ENCODE measurements at regions not wholly inside any gene's neighbourhood (a gene's known extent, or its start where the extent isn't known, plus 50 kb on each side); places are given as distances from the start of the nearest gene placed in this dataset.
"Not testable (repeated sequence)": the region's sequence is repeated elsewhere in the genome, so short reads cannot be mapped to it uniquely, and the experiment has no call there.

- Histone ChIP-seq H3K9me3 (ENCODE audit: control insufficient read depth in 2 of 2, low read length in 2 of 2) (no peaks in the 10 kb centered on the region), H3K27me3 (ENCODE audit: control insufficient read depth in 2 of 2, insufficient read depth in 2 of 2, low read length in 2 of 2) (no peaks in the 10 kb centered on the region), H3K4me1 (ENCODE audit: control insufficient read depth in 2 of 2, insufficient read depth in 2 of 2, low read length in 2 of 2) (no peaks in the 10 kb centered on the region), H3K36me3 (ENCODE audit: control insufficient read depth in 2 of 2, insufficient read depth in 2 of 2, low read length in 2 of 2) (no peaks in the 10 kb centered on the region), H3K4me3 (ENCODE audit: low read length in 2 of 2) (no peak overlapping the region), H3K27ac (ENCODE audit: low read depth in 2 of 2, low read length in 2 of 2) (no peak overlapping the region), H3K9ac (ENCODE audit: low read depth in 1 of 2, low read length in 2 of 2) (no peak overlapping the region)
These were observed 385.6 kb downstream of the IRS2 start for GRCh38 chr13:109400624-109401257.

GRCh38 chr13:109400209-109400608 is 386.2 kb downstream of the IRS2 start:
- H3K9me3 ChIP-seq (ENCODE audit: control insufficient read depth in 2 of 2, low read length in 2 of 2): no peaks in the 10 kb centered on the region
- no peak overlapping the region for H3K9ac ChIP-seq (ENCODE audit: low read depth in 1 of 2, low read length in 2 of 2)
- no peak overlapping the region for H3K4me3 ChIP-seq (ENCODE audit: low read length in 2 of 2)
- H3K36me3 ChIP-seq (ENCODE audit: control insufficient read depth in 2 of 2, insufficient read depth in 2 of 2, low read length in 2 of 2): no peaks in the 10 kb centered on the region
- H3K27me3 ChIP-seq (ENCODE audit: control insufficient read depth in 2 of 2, insufficient read depth in 2 of 2, low read length in 2 of 2): no peaks in the 10 kb centered on the region
- H3K4me1 ChIP-seq (ENCODE audit: control insufficient read depth in 2 of 2, insufficient read depth in 2 of 2, low read length in 2 of 2): no peaks in the 10 kb centered on the region
- H3K27ac ChIP-seq (ENCODE audit: low read depth in 2 of 2, low read length in 2 of 2): no peak overlapping the region

GRCh38 chr13:109398071-109398470 is 388.3 kb downstream of the IRS2 start:
- H3K36me3 ChIP-seq (ENCODE audit: control insufficient read depth in 2 of 2, insufficient read depth in 2 of 2, low read length in 2 of 2); H3K9me3 ChIP-seq (ENCODE audit: control insufficient read depth in 2 of 2, low read length in 2 of 2); H3K27me3 ChIP-seq (ENCODE audit: control insufficient read depth in 2 of 2, insufficient read depth in 2 of 2, low read length in 2 of 2); H3K9ac ChIP-seq (ENCODE audit: low read depth in 1 of 2, low read length in 2 of 2); H3K4me1 ChIP-seq (ENCODE audit: control insufficient read depth in 2 of 2, insufficient read depth in 2 of 2, low read length in 2 of 2); H3K4me3 ChIP-seq (ENCODE audit: low read length in 2 of 2); H3K27ac ChIP-seq (ENCODE audit: low read depth in 2 of 2, low read length in 2 of 2): not testable (repeated sequence)

GRCh38 chr13:109397285-109397684 is 389.1 kb downstream of the IRS2 start:
- Histone ChIP-seq H3K27ac (ENCODE audit: low read depth in 2 of 2, low read length in 2 of 2) (no peak overlapping the region), H3K4me1 (ENCODE audit: control insufficient read depth in 2 of 2, insufficient read depth in 2 of 2, low read length in 2 of 2) (no peaks in the 10 kb centered on the region), H3K9me3 (ENCODE audit: control insufficient read depth in 2 of 2, low read length in 2 of 2) (no peaks in the 10 kb centered on the region), H3K36me3 (ENCODE audit: control insufficient read depth in 2 of 2, insufficient read depth in 2 of 2, low read length in 2 of 2) (no peaks in the 10 kb centered on the region), H3K9ac (ENCODE audit: low read depth in 1 of 2, low read length in 2 of 2) (no peak overlapping the region), H3K27me3 (ENCODE audit: control insufficient read depth in 2 of 2, insufficient read depth in 2 of 2, low read length in 2 of 2) (no peaks in the 10 kb centered on the region), H3K4me3 (ENCODE audit: low read length in 2 of 2) (no peak overlapping the region)

- no peak overlapping the region for H3K27ac ChIP-seq (ENCODE audit: low read depth in 2 of 2, low read length in 2 of 2)
- H3K27me3 ChIP-seq (ENCODE audit: control insufficient read depth in 2 of 2, insufficient read depth in 2 of 2, low read length in 2 of 2): no peaks in the 10 kb centered on the region
- no peak overlapping the region for H3K9ac ChIP-seq (ENCODE audit: low read depth in 1 of 2, low read length in 2 of 2)
- no peaks in the 10 kb centered on the region for H3K4me1 ChIP-seq (ENCODE audit: control insufficient read depth in 2 of 2, insufficient read depth in 2 of 2, low read length in 2 of 2)
- H3K36me3 ChIP-seq (ENCODE audit: control insufficient read depth in 2 of 2, insufficient read depth in 2 of 2, low read length in 2 of 2): no peaks in the 10 kb centered on the region
- H3K4me3 ChIP-seq (ENCODE audit: low read length in 2 of 2): no peak overlapping the region
- H3K9me3 ChIP-seq (ENCODE audit: control insufficient read depth in 2 of 2, low read length in 2 of 2): no peaks in the 10 kb centered on the region
These were observed 390.1 kb downstream of the IRS2 start for GRCh38 chr13:109396266-109396665.

- H3K4me3 ChIP-seq (ENCODE audit: low read length in 2 of 2): no peak overlapping the region
- no peaks in the 10 kb centered on the region for H3K9me3 ChIP-seq (ENCODE audit: control insufficient read depth in 2 of 2, low read length in 2 of 2)
- no peaks in the 10 kb centered on the region for H3K4me1 ChIP-seq (ENCODE audit: control insufficient read depth in 2 of 2, insufficient read depth in 2 of 2, low read length in 2 of 2)
- no peaks in the 10 kb centered on the region for H3K27me3 ChIP-seq (ENCODE audit: control insufficient read depth in 2 of 2, insufficient read depth in 2 of 2, low read length in 2 of 2)
- H3K36me3 ChIP-seq (ENCODE audit: control insufficient read depth in 2 of 2, insufficient read depth in 2 of 2, low read length in 2 of 2): no peaks in the 10 kb centered on the region
- H3K27ac ChIP-seq (ENCODE audit: low read depth in 2 of 2, low read length in 2 of 2): no peak overlapping the region
- no peak overlapping the region for H3K9ac ChIP-seq (ENCODE audit: low read depth in 1 of 2, low read length in 2 of 2)
These were observed 391.4 kb downstream of the IRS2 start for GRCh38 chr13:109395014-109395413.

GRCh38 chr13:109394311-109394988 is 391.9 kb downstream of the IRS2 start:
- Histone ChIP-seq H3K4me3 (ENCODE audit: low read length in 2 of 2) (no peak overlapping the region), H3K36me3 (ENCODE audit: control insufficient read depth in 2 of 2, insufficient read depth in 2 of 2, low read length in 2 of 2) (no peaks in the 10 kb centered on the region), H3K27me3 (ENCODE audit: control insufficient read depth in 2 of 2, insufficient read depth in 2 of 2, low read length in 2 of 2) (no peaks in the 10 kb centered on the region), H3K9me3 (ENCODE audit: control insufficient read depth in 2 of 2, low read length in 2 of 2) (no peaks in the 10 kb centered on the region), H3K27ac (ENCODE audit: low read depth in 2 of 2, low read length in 2 of 2) (no peak overlapping the region), H3K4me1 (ENCODE audit: control insufficient read depth in 2 of 2, insufficient read depth in 2 of 2, low read length in 2 of 2) (no peaks in the 10 kb centered on the region), H3K9ac (ENCODE audit: low read depth in 1 of 2, low read length in 2 of 2) (no peak overlapping the region)

GRCh38 chr13:109393045-109393444 is 393.3 kb downstream of the IRS2 start:
- H3K4me1 ChIP-seq (ENCODE audit: control insufficient read depth in 2 of 2, insufficient read depth in 2 of 2, low read length in 2 of 2): no peaks in the 10 kb centered on the region
- H3K27ac ChIP-seq (ENCODE audit: low read depth in 2 of 2, low read length in 2 of 2): no peak overlapping the region
- no peaks in the 10 kb centered on the region for H3K9me3 ChIP-seq (ENCODE audit: control insufficient read depth in 2 of 2, low read length in 2 of 2)
- no peak overlapping the region for H3K9ac ChIP-seq (ENCODE audit: low read depth in 1 of 2, low read length in 2 of 2)
- no peaks in the 10 kb centered on the region for H3K36me3 ChIP-seq (ENCODE audit: control insufficient read depth in 2 of 2, insufficient read depth in 2 of 2, low read length in 2 of 2)
- no peaks in the 10 kb centered on the region for H3K27me3 ChIP-seq (ENCODE audit: control insufficient read depth in 2 of 2, insufficient read depth in 2 of 2, low read length in 2 of 2)
- H3K4me3 ChIP-seq (ENCODE audit: low read length in 2 of 2): no peak overlapping the region

GRCh38 chr13:109390391-109390790 is 396.0 kb downstream of the IRS2 start:
- Histone ChIP-seq H3K9me3 (ENCODE audit: control insufficient read depth in 2 of 2, low read length in 2 of 2) (no peaks in the 10 kb centered on the region), H3K36me3 (ENCODE audit: control insufficient read depth in 2 of 2, insufficient read depth in 2 of 2, low read length in 2 of 2) (no peaks in the 10 kb centered on the region), H3K27ac (ENCODE audit: low read depth in 2 of 2, low read length in 2 of 2) (no peak overlapping the region), H3K4me3 (ENCODE audit: low read length in 2 of 2) (no peak overlapping the region), H3K4me1 (ENCODE audit: control insufficient read depth in 2 of 2, insufficient read depth in 2 of 2, low read length in 2 of 2) (no peaks in the 10 kb centered on the region), H3K27me3 (ENCODE audit: control insufficient read depth in 2 of 2, insufficient read depth in 2 of 2, low read length in 2 of 2) (no peaks in the 10 kb centered on the region), H3K9ac (ENCODE audit: low read depth in 1 of 2, low read length in 2 of 2) (no peak overlapping the region)

GRCh38 chr13:109389892-109390345 is 396.5 kb downstream of the IRS2 start:
- Histone ChIP-seq H3K4me1 (ENCODE audit: control insufficient read depth in 2 of 2, insufficient read depth in 2 of 2, low read length in 2 of 2) (no peaks in the 10 kb centered on the region), H3K9ac (ENCODE audit: low read depth in 1 of 2, low read length in 2 of 2) (no peak overlapping the region), H3K27ac (ENCODE audit: low read depth in 2 of 2, low read length in 2 of 2) (no peak overlapping the region), H3K9me3 (ENCODE audit: control insufficient read depth in 2 of 2, low read length in 2 of 2) (no peaks in the 10 kb centered on the region), H3K27me3 (ENCODE audit: control insufficient read depth in 2 of 2, insufficient read depth in 2 of 2, low read length in 2 of 2) (no peaks in the 10 kb centered on the region), H3K36me3 (ENCODE audit: control insufficient read depth in 2 of 2, insufficient read depth in 2 of 2, low read length in 2 of 2) (no peaks in the 10 kb centered on the region), H3K4me3 (ENCODE audit: low read length in 2 of 2) (no peak overlapping the region)
